ENCODE measurements at regions not wholly inside any gene's neighbourhood (a gene's known extent, or its start where the extent isn't known, plus 50 kb on each side); places are given as distances from the start of the nearest gene placed in this dataset.

DNA sequence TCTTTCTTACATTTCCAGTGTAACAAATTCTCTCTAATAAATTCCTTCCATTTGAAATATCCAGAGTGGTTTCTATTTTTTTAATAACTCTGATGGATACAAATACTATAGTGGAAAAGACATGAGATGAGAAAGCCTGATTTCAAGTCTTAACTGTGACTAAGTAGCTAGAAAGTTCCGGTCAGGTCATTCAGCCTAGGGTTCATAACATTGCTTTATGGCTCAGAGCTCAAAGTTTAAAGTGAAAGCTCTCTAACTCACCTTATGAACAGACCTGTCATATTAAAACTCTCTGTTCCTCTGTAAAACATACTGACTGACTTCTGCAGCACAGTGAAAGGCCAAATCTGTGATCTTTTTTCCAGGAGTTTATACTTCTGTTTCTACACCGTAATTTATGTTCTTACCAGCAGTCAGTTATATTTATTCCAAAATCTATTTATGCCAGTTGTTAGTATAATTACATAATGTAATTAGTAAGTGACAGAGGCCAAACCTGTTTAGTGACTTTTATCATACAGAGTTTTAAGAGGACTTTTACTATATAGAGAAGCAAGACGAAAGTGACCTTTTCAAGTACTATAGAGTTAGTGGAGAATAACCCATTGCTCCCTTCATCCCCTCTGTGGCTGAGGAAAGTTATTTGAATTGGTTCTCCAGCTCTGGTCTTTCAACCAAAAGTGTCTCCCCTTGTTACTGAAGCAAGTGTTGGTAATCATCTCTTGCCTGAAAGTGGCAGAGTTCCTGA is 118.8 kb upstream of the PDE1A start:
- TF ChIP-seq EP300 (IDR thresholded peaks at IDR 0.05) = no peak
- no peak for TF ChIP-seq POLR2A (IDR thresholded peaks at IDR 0.05)
- no peak for TF ChIP-seq CTCF (IDR thresholded peaks at IDR 0.05)

Measured in gastroesophageal sphincter (tissue), 3 donors.